HepG2 (cell line): ENCODE measurements at regions not wholly inside any gene's neighbourhood (a gene's known extent, or its start where the extent isn't known, plus 50 kb on each side); places are given as distances from the start of the nearest gene placed in this dataset.
A peak's percentile ranks its signal among the peaks of the same experiment; 100 is the strongest.

ENCODE experiments used
- GABPA ChIP-seq, 2 experiments: IDR thresholded peaks; 2 replicates each; pipeline ENCODE4 v1.6.1; 2011 to 2016; ENCODE audit warnings: low read depth in 2 of 2, low read length in 1 of 2, missing biosample characterization in 1 of 2, missing genetic modification characterization in 1 of 2
- HDAC1 ChIP-seq: sonication (generic); formaldehyde crosslinking; IDR thresholded peaks from 2 replicates; pipeline ENCODE4 v1.5.1; 2020; ENCODE audit warnings: mild to moderate bottlenecking, missing genetic modification reagents
- HNF1B ChIP-seq: sonication (generic); formaldehyde crosslinking; IDR thresholded peaks from 2 replicates; pipeline ENCODE4 v1.5.1; 2020; ENCODE audit warnings: mild to moderate bottlenecking, moderate library complexity, missing genetic modification reagents
- KLF16 ChIP-seq, 2 experiments: sonication (generic) in 1 of 2; formaldehyde crosslinking in 1 of 2; IDR thresholded peaks; 2 replicates each; pipeline versions ENCODE4 v1.6.1 to v1.8.0; 2016 to 2023; ENCODE audit warnings: missing genetic modification reagents in 2 of 2, missing compliant biosample characterization in 1 of 2
- ZNF10 ChIP-seq: sonication (generic); formaldehyde crosslinking; IDR thresholded peaks from 2 replicates; pipeline ENCODE4 v1.4.0; 2020; ENCODE audit warnings: mild to moderate bottlenecking, low read depth, missing genetic modification reagents, borderline replicate concordance
- ZNF280D ChIP-seq: sonication (generic); formaldehyde crosslinking; IDR thresholded peaks from 2 replicates; pipeline ENCODE4 v1.5.1; 2020; ENCODE audit warnings: mild to moderate bottlenecking, missing genetic modification reagents
- ZNF333 ChIP-seq: sonication (generic); formaldehyde crosslinking; IDR thresholded peaks from 2 replicates; pipeline ENCODE4 v1.4.0; 2020; ENCODE audit warnings: mild to moderate bottlenecking, missing genetic modification reagents, borderline replicate concordance
- ZNF563 ChIP-seq: sonication (generic); formaldehyde crosslinking; IDR thresholded peaks from 2 replicates; pipeline ENCODE4 v1.8.0; 2022; ENCODE audit warnings: mild to moderate bottlenecking, moderate library complexity, missing genetic modification reagents
- ZSCAN9 ChIP-seq: IDR thresholded peaks from 2 replicates; pipeline ENCODE4 v1.6.1; 2016; ENCODE audit warnings: borderline replicate concordance
- TF ChIP-seq, protein P1 (sequence below): sonication (generic); formaldehyde crosslinking; IDR thresholded peaks from 2 replicates; pipeline ENCODE4 v1.4.0; 2020; ENCODE audit warnings: missing genetic modification reagents, borderline replicate concordance
- TF ChIP-seq, protein P2 (sequence below): sonication (generic); formaldehyde crosslinking; IDR thresholded peaks from 2 replicates; pipeline ENCODE4 v1.5.0; 2020; ENCODE audit warnings: mild to moderate bottlenecking, missing genetic modification reagents, moderate library complexity

DNA sequence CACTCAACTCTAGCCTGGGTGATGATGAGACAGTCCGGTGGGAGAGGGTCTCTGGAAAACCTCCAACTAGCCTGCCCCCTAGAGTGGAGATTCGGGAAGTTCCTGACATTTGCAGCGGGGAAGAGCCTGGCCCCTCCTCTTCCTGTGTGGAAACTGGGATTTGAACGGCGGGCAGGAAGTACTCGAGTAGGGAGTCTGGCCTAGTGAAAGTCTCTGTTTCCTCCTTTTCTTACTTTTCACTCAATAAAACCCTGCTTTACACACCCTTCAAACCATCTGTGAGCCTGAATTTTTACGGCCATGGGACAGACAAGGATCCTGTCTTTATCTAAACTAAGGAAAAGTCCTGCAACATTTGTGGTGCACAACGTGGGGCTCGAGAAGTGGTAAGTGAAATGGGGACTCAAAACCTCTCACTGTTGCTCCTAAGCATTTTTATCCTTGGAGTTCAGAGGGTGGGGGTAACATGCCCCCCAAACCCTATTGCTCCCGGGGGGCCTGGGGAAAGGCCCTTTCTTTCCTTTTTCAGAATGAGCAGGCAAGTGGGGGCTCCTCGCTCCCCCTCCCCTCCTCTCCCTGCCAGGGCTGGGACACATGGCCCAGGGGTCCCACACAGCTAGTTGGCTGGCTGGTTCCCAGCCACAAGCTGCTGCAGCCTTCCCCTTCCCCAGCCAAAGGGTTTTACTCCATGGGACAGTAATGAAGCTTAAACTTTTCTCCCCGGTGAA is 224.7 kb upstream of the GBE1 start (continued):
- TF ChIP-seq, protein P1, sequence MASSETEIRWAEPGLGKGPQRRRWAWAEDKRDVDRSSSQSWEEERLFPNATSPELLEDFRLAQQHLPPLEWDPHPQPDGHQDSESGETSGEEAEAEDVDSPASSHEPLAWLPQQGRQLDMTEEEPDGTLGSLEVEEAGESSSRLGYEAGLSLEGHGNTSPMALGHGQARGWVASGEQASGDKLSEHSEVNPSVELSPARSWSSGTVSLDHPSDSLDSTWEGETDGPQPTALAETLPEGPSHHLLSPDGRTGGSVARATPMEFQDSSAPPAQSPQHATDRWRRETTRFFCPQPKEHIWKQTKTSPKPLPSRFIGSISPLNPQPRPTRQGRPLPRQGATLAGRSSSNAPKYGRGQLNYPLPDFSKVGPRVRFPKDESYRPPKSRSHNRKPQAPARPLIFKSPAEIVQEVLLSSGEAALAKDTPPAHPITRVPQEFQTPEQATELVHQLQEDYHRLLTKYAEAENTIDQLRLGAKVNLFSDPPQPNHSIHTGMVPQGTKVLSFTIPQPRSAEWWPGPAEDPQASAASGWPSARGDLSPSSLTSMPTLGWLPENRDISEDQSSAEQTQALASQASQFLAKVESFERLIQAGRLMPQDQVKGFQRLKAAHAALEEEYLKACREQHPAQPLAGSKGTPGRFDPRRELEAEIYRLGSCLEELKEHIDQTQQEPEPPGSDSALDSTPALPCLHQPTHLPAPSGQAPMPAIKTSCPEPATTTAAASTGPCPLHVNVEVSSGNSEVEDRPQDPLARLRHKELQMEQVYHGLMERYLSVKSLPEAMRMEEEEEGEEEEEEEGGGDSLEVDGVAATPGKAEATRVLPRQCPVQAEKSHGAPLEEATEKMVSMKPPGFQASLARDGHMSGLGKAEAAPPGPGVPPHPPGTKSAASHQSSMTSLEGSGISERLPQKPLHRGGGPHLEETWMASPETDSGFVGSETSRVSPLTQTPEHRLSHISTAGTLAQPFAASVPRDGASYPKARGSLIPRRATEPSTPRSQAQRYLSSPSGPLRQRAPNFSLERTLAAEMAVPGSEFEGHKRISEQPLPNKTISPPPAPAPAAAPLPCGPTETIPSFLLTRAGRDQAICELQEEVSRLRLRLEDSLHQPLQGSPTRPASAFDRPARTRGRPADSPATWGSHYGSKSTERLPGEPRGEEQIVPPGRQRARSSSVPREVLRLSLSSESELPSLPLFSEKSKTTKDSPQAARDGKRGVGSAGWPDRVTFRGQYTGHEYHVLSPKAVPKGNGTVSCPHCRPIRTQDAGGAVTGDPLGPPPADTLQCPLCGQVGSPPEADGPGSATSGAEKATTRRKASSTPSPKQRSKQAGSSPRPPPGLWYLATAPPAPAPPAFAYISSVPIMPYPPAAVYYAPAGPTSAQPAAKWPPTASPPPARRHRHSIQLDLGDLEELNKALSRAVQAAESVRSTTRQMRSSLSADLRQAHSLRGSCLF (CRISPR knock-in tag): 0 out of 2 replicates have a peak, but pooled peaks have one; percentile 37
- TF ChIP-seq ZNF10 (CRISPR knock-in tag) (no peak), HNF1B (0 out of 2 replicates have a peak, but pooled peaks have one; percentile 25), HDAC1 (peak; percentile 62; the same call in 1 of the 2 replicates), ZNF280D (CRISPR knock-in tag) (0 out of 2 replicates have a peak, but pooled peaks have one; percentile 50), ZSCAN9 (no peak), KLF16 (CRISPR knock-in tag; IDR thresholded peaks at IDR 0.05) (peak in 1 of 2 experiments; percentile 58; a peak in 2 of 4 replicates), ZNF563 (CRISPR knock-in tag) (no peak), GABPA (IDR thresholded peaks at IDR 0.05; ENCODE audit: low read depth, low read length) (peak; percentile 56), GABPA (CRISPR knock-in tag; IDR thresholded peaks at IDR 0.05; ENCODE audit: low read depth) (peak; percentile 91), ZNF333 (no peak)
- TF ChIP-seq, protein P2, sequence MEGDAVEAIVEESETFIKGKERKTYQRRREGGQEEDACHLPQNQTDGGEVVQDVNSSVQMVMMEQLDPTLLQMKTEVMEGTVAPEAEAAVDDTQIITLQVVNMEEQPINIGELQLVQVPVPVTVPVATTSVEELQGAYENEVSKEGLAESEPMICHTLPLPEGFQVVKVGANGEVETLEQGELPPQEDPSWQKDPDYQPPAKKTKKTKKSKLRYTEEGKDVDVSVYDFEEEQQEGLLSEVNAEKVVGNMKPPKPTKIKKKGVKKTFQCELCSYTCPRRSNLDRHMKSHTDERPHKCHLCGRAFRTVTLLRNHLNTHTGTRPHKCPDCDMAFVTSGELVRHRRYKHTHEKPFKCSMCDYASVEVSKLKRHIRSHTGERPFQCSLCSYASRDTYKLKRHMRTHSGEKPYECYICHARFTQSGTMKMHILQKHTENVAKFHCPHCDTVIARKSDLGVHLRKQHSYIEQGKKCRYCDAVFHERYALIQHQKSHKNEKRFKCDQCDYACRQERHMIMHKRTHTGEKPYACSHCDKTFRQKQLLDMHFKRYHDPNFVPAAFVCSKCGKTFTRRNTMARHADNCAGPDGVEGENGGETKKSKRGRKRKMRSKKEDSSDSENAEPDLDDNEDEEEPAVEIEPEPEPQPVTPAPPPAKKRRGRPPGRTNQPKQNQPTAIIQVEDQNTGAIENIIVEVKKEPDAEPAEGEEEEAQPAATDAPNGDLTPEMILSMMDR (CRISPR knock-in tag): peak; percentile 82
